ENCODE measurements at regions not wholly inside any gene's neighbourhood (a gene's known extent, or its start where the extent isn't known, plus 50 kb on each side); places are given as distances from the start of the nearest gene placed in this dataset.

DNA sequence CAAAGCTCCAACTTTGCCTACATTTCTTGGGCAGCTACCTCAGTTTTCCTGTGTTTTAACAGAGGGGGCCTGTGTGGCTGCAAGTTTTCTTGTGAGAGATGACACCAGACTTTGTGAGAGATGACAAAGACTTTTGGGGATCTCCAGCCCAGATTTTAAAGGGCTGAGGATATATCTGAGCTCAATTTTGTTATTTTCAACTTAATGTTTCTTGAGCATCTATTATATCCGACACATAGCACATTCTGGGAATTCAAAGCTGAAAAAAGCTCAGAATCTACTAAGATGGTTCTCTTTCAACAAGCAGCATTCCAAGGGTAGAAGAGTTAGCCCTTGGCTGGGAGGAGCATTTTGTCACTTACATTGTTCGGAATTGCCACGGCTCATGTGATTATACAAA is 53.4 kb upstream of the PTGFRN start:
- Histone ChIP-seq H3K9ac (ENCODE audit: low read depth, low read length) (no peak overlapping the region), H2AK9ac (replicated peaks; ENCODE audit: low read depth, low read length, poor library complexity) (no peak overlapping the region), H2BK5ac (ENCODE audit: low read depth, low read length, poor library complexity, severe bottlenecking) (no peak overlapping the region), H2AK5ac (ENCODE audit: low read depth, low read length) (no peak overlapping the region), H3K27ac (ENCODE audit: insufficient read depth, low read length) (no peak overlapping the region), H3K79me1 (ENCODE audit: low read depth in 1 of 2, low read length in 2 of 2) (no peaks in the 10 kb centered on the region), H2BK20ac (ENCODE audit: low read depth, low read length) (no peak overlapping the region), H3K9me3 (ENCODE audit: control insufficient read depth, insufficient read depth, low read length) (no peaks in the 10 kb centered on the region), H3K18ac (ENCODE audit: low read depth, low read length) (no peak overlapping the region), H3K9me1 (ENCODE audit: insufficient read depth, low read length) (no peaks in the 10 kb centered on the region), H2BK15ac (ENCODE audit: low read depth, low read length) (no peak overlapping the region), H3K27me3 (ENCODE audit: control insufficient read depth, insufficient read depth, low read length) (no peaks in the 10 kb centered on the region), H2BK120ac (ENCODE audit: low read depth, low read length) (no peak overlapping the region), H4K91ac (ENCODE audit: insufficient read depth, low read depth, low read length) (no peak overlapping the region), H4K20me1 (ENCODE audit: insufficient read depth, low read length) (no peaks in the 10 kb centered on the region), H3K14ac (replicated peaks; ENCODE audit: low read depth, low read length) (no peak overlapping the region), H3K4ac (ENCODE audit: low read depth, low read length) (no peak overlapping the region), H2AFZ (replicated peaks; ENCODE audit: low read length, poor library complexity) (no peak overlapping the region), H4K5ac (ENCODE audit: low read depth, low read length) (no peak overlapping the region), H3K36me3 (ENCODE audit: control insufficient read depth, insufficient read depth, low read length) (no peaks in the 10 kb centered on the region), H3K4me1 (ENCODE audit: control insufficient read depth, insufficient read depth, low read length) (no peaks in the 10 kb centered on the region), H3K4me2 (ENCODE audit: low read depth, low read length) (no peak overlapping the region), H4K8ac (ENCODE audit: low read depth in 2 of 2, low read length in 2 of 2) (no peak overlapping the region), H3K4me3 (ENCODE audit: insufficient read depth, low read depth, low read length) (no peak overlapping the region), H3K56ac (ENCODE audit: extremely low read depth, insufficient read depth, low read length) (no peak overlapping the region), H3K23ac (ENCODE audit: low read depth, low read length) (no peak overlapping the region)
- in situ Hi-C loops (cut with MboI; ENCODE audit: low sequenced_read_pairs) (no loop called here), intact Hi-C loops (cut with micrococcal nuclease) (no loop called here), dilution Hi-C loops (cut with HindIII; ENCODE audit: low sequenced_read_pairs, unreplicated experiment) (no loop called here)
- no peak for ATAC-seq (ENCODE audit: low read depth)
- no TSS peak for BruUV-seq (replicated peaks)
- ChIA-PET POLR2A (ENCODE audit: unreplicated experiment) (no interaction called here), CTCF (no interaction called here)
- TF ChIP-seq RAD21 (IDR thresholded peaks at IDR 0.05; ENCODE audit: low read length) (no peak), CHD1 (IDR thresholded peaks at IDR 0.05; ENCODE audit: low read depth, low read length) (no peak), MXI1 (IDR thresholded peaks at IDR 0.05; ENCODE audit: borderline replicate concordance, low read depth, low read length) (no peak), RFX5 (IDR thresholded peaks at IDR 0.05; ENCODE audit: low read depth, low read length) (no peak), FOS (IDR thresholded peaks at IDR 0.05; ENCODE audit: low read depth, low read length) (no peak), SMC3 (IDR thresholded peaks at IDR 0.05; ENCODE audit: low read depth, low read length) (no peak), NFE2L2 (IDR thresholded peaks at IDR 0.05; ENCODE audit: low read depth, low read length) (no peak), POLR2A (IDR thresholded peaks at IDR 0.05; ENCODE audit: low read depth, low read length) (no peak), MAFK (IDR thresholded peaks at IDR 0.05; ENCODE audit: low read depth, low read length) (no peak), CEBPB (IDR thresholded peaks at IDR 0.05; ENCODE audit: low read depth, low read length) (no peak), RCOR1 (IDR thresholded peaks at IDR 0.05; ENCODE audit: insufficient replicate concordance, low read length) (no peak), BHLHE40 (IDR thresholded peaks at IDR 0.05; ENCODE audit: low read depth, low read length) (no peak), MAZ (IDR thresholded peaks at IDR 0.05; ENCODE audit: borderline replicate concordance, low read depth, low read length) (no peak)
- TF ChIP-seq, protein P1, sequence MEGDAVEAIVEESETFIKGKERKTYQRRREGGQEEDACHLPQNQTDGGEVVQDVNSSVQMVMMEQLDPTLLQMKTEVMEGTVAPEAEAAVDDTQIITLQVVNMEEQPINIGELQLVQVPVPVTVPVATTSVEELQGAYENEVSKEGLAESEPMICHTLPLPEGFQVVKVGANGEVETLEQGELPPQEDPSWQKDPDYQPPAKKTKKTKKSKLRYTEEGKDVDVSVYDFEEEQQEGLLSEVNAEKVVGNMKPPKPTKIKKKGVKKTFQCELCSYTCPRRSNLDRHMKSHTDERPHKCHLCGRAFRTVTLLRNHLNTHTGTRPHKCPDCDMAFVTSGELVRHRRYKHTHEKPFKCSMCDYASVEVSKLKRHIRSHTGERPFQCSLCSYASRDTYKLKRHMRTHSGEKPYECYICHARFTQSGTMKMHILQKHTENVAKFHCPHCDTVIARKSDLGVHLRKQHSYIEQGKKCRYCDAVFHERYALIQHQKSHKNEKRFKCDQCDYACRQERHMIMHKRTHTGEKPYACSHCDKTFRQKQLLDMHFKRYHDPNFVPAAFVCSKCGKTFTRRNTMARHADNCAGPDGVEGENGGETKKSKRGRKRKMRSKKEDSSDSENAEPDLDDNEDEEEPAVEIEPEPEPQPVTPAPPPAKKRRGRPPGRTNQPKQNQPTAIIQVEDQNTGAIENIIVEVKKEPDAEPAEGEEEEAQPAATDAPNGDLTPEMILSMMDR (conservative IDR thresholded peaks at IDR 0.05; ENCODE audit: low read depth, low read length): no peak
- TF ChIP-seq, protein P2, sequence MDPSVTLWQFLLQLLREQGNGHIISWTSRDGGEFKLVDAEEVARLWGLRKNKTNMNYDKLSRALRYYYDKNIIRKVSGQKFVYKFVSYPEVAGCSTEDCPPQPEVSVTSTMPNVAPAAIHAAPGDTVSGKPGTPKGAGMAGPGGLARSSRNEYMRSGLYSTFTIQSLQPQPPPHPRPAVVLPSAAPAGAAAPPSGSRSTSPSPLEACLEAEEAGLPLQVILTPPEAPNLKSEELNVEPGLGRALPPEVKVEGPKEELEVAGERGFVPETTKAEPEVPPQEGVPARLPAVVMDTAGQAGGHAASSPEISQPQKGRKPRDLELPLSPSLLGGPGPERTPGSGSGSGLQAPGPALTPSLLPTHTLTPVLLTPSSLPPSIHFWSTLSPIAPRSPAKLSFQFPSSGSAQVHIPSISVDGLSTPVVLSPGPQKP (IDR thresholded peaks at IDR 0.05; ENCODE audit: borderline replicate concordance, low read depth, low read length): no peak
- TF ChIP-seq, protein P3, sequence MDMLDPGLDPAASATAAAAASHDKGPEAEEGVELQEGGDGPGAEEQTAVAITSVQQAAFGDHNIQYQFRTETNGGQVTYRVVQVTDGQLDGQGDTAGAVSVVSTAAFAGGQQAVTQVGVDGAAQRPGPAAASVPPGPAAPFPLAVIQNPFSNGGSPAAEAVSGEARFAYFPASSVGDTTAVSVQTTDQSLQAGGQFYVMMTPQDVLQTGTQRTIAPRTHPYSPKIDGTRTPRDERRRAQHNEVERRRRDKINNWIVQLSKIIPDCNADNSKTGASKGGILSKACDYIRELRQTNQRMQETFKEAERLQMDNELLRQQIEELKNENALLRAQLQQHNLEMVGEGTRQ (IDR thresholded peaks at IDR 0.05; ENCODE audit: low read depth, low read length): no peak
- no peak for DNase-seq
- no CpG with 5 or more reads among the region's 3 CpGs for WGBS, 2 experiments (ENCODE audit: extremely low coverage in 2 of 2, insufficient read length in 1 of 2)

Measured in IMR-90 (cell line).